HTR-8/SVneo (cell line): ENCODE measurements at regions not wholly inside any gene's neighbourhood (a gene's known extent, or its start where the extent isn't known, plus 50 kb on each side); places are given as distances from the start of the nearest gene placed in this dataset.
"Not testable (repeated sequence)": the region's sequence is repeated elsewhere in the genome, so short reads cannot be mapped to it uniquely, and the experiment has no call there.

Experiments used
- DNase-seq: peaks from one replicate; pipeline ENCODE4 v3.0.0; 2011; ENCODE audit warnings: low spot score, mixed read lengths; ENCODE audit not compliant: insufficient read length
- FAIRE-seq: peaks from 2 replicates; lab custom pipeline; 2011; peaks lifted over from hg19 to GRCh38; lab: Jason Lieb, UNC

- no peak for FAIRE-seq
Measured at GRCh38 chr6:84910906-84911607, 146.7 kb upstream of the TBX18 start.

DNA sequence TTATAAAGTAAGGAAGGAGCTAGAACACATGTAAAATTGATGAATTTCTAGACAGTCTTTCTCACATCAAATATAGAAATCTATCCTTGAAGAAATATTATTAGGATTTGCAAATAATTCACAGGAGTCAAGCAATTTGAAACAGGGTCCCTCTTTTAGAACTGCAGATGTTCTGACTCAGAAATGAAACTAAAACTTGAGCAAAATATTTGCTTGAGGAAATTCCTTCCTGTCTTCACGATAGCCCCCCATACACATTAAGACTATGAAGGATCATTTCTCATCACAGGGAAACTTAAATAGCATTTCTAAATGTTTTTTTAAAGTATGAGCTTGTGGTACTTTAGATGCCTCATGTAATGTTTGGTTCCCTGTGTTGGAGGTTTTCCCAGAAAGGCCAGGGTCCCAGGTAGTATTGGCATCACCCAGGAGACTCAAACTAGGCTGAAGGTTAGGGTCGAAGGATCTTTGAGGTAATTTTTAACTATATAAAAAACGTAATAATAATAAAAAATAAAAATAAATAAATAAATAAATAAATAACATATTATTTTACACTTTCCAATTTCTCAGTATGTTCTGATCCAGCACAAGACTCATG, 144.0 kb upstream of the TBX18 start:
- DNase-seq = no peak
- no peak for FAIRE-seq

More at GRCh38 chr6:84910906-84911607, 146.7 kb upstream of the TBX18 start:
- DNase-seq = no peak

DNA sequence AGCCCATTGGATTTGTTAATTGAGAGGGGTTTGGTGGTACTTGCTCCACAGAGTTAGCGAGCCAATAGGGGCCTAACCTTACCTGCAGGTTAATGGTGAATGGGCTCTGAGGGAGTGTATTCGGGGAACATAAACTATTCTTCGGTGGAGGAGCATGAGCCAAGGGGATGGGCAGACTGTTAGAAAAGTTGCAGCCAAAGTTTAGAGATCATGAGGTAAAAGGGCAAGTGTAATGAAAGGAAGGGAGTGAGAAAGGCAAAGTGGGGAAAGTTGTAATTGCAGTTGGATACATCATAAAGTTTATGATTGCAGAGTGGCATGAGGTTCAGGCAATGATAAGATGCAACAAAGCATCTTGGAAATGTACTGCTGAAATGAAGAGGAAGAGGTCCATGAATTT, 142.1 kb upstream of the TBX18 start:
- FAIRE-seq (no peak), DNase-seq (no peak)

DNA sequence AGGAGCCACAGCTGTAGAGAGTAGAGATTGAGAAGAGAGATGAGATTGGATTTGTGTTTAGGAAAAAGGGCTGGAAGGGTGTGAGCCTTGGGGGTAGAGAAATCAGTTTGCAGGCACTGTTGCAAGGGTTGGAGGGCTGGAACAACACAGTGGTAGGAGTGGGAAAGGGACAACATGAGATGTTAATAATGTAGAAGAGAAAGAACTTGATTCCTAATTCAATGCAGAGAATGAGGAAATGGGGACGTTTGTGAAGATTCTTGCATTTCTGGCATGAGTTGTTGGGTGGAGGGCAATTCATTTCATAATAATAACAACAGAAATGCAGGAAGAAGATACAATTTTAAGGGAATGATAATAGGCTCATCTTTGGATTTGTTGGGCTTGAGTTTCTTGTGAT, 141.4 kb upstream of the TBX18 start:
- FAIRE-seq = no peak
- DNase-seq = no peak

- FAIRE-seq = no peak
- DNase-seq = no peak
Measured at GRCh38 chr6:84902354-84902928, 138.0 kb upstream of the TBX18 start.

- DNase-seq (no peak), FAIRE-seq (no peak)
Measured at GRCh38 chr6:84897988-84898594, 133.7 kb upstream of the TBX18 start.

DNA sequence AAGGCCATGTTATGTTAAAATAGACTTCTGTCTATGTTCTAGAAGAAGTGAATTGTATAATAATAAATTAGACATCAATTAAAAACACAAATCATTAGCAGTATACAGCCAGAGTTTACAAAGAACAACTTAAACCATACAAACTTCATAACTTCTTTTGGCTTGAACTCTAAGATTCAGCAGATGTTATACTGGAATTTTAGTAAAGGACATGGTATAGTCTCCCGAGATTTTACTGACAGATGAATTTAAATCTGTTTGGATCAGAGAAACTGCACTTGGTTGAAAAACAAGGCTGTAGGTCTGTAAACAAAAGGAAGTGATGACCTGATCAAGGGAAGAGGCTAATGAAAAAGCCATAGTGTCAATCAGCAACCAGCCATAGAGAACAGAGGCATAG, 132.6 kb upstream of the TBX18 start:
- no peak for DNase-seq
- no peak for FAIRE-seq

GRCh38 chr6:84892671-84893070, 128.3 kb upstream of the TBX18 start:
- FAIRE-seq (no peak), DNase-seq (no peak)

- no peak for DNase-seq
- no peak for FAIRE-seq
Measured at GRCh38 chr6:84882768-84883766, 118.7 kb upstream of the TBX18 start.

GRCh38 chr6:84879385-84879784, 115.0 kb upstream of the TBX18 start:
- DNase-seq, FAIRE-seq: not testable (repeated sequence)

DNA sequence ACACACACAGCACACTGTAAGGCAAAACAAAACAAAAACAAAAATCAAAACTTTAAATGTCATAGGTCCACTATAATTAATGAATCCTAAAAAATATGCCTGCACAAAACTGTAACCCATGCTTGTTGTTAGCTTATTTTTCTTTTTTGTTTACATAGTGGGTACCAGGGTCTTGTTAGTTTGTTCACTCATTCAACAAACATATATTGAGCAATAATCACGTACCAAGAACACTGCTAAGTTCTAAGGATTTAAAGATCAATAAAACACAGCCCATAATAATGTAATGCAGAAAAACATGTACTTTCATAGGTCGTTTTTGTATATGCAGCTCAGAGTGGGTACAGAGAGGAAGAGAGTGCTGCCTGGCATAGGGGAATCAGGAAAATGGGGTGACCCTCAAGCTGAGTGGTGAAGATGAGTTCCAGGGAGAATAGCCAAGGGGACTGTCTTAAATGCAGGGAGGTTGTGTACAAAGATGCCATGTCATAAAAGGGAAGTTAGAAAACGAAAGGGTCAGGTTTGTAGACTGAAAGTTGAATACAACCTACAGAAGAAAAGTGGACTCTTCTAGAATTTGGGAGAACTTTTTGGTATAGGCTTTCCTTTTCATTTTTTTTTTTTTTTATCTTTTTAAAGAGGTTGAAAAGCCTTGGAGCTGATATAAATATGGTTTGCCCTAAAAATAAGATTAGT, 113.3 kb upstream of the TBX18 start:
- FAIRE-seq (no peak), DNase-seq (no peak)

- no peak for DNase-seq
- FAIRE-seq = no peak
Measured at GRCh38 chr6:84876723-84877514, 112.5 kb upstream of the TBX18 start.

DNA sequence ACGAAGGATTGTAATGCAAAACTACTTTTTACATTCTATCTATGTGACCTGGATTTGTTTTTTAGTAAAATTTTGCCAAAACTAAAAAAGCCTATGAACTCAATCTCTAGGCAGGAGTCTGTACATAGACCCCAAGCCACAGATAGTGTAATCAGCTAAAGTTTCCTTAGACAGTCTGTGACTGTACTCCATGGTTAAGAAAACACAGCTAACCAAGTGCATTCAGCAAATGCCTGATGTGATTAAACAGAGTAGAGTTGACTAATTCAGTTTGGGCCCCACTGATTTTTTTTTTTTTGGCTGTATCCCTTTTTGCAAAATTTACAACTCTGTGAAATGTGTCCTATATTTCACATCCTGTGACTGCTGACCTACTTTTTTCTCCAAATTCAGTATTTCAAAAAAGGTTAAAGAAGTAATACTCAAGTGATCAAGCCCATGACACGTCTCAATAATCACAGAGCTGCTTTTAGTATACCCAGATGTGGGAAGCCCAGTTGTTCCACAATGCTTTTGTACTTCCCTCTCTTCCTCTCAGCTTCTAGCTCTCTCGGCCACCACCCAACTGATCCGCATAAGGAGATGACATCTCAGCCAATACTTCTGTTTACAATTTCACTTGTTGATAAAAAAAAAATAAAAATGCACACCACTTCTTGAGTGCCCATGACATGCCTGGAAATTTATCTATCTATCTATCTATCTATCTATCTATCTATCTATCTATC, 108.8 kb upstream of the TBX18 start:
- FAIRE-seq = no peak
- DNase-seq = no peak

- DNase-seq (no peak), FAIRE-seq (no peak)
Measured at GRCh38 chr6:84871925-84872324, 107.5 kb upstream of the TBX18 start.

DNA sequence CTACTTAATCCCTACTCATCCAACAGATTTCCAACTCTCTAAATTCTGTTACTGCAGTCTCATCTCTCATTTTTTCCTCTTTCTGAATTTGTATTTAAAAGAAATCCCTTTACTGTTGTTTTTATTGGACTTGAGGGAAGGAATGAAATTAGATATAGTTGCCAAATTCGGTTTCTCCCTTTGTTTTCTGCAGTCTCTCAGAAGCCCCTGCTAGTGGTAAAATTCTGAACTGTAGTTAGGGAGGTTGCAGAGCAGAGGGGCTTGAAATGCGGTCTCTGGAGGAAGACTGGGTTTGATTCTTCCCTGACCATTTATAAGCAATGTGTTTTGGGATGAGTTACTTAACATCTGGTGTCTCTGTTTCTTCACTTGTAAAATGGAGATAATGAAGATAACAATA, 106.3 kb upstream of the TBX18 start:
- no peak for DNase-seq
- FAIRE-seq = no peak

DNA sequence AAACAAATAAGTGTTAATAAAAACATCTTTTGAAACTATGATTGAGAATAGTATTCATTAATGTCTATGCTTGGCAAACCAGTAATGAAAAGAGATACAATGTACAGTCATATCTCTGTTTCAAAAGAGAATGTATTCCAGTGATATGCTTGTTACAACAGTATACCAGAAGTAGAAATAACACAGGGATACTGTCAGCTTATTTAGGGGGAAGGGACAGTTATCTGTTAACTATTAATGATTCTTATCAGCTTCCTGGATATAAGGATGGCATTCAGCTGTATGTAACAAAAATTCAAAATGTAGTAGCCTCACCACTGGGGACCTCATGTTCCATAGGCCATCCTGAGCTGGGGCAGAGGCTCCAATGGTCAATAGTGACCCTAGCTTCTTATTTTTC, 103.8 kb upstream of the TBX18 start:
- no peak for FAIRE-seq
- no peak for DNase-seq

DNA sequence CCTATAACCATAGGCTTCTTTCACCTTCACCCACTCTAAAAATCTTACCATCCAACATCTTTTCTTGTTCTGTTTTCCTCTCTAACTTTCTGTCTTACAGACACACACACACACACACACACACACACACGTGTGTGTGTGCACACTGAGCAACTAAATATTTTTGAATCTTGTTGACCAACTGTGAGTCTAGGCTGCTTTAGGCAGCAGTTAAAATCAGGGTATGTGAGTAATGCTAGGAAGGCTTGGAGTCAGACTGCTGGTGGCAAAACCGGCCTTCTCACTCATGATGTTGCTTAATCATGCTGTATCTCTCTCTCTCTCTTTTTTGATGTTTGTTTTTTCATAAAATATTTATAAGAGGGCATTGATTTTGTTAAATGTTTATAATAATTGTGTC, 103.1 kb upstream of the TBX18 start:
- DNase-seq = no peak

DNA sequence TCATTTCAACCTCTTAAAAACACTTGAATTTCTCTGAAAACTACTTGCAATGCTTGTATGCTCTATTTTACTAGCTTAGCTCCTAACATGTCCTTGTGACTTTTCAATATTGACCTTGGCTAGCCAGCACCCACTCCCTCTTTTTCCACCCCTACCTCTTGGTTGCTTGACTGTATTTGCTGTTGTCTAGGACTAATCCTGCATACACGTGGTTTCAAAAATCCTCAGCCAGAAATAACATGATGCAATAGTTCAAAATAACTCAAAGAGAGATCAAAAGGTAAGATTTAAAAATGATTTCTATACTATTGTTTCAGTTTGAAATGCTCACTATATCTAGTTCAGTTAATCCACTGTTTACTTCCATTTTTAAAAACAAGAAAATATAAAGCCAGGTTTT, 102.3 kb upstream of the TBX18 start:
- DNase-seq = no peak
- no peak for FAIRE-seq

More for the DNA sequence above, 103.1 kb upstream of the TBX18 start:
- FAIRE-seq = no peak
